IMR-90 (cell line): ENCODE measurements at regions not wholly inside any gene's neighbourhood (a gene's known extent, or its start where the extent isn't known, plus 50 kb on each side); places are given as distances from the start of the nearest gene placed in this dataset.

Experiments used
- ATAC-seq: fragments of 200-7000 bp; cut with Tn5 transposase; 2 replicates; pipeline ENCODE4 v1.9.1; 2020; ENCODE audit warnings: low read depth, mild to moderate bottlenecking, moderate library complexity
- BruUV-seq: library from RNA; stranded (reverse); fragments of 400-500 nt; replicated peaks from 2 replicates; lab custom pipeline; 2021; lab: Mats Ljungman, UMichigan
- CTCF ChIA-PET: fragments of 300-600 bp; formaldehyde crosslinking; extraction: SDS; loops from one replicate; lab custom pipeline; 2021; ENCODE audit warnings: antibody characterized with exemption; lab: Yijun Ruan, JAX
- POLR2A ChIA-PET: fragments of 300-600 bp; sonication (Branson Sonifier 250); formaldehyde crosslinking; loops from one replicate; lab custom pipeline; 2022; ENCODE audit warnings: antibody characterized with exemption; ENCODE audit not compliant: unreplicated experiment; lab: Charles Lee
- DNase-seq: peaks from one replicate; pipeline ENCODE4 v3.0.0; 2013
- H2AFZ ChIP-seq: replicated peaks from 2 replicates; pipeline ENCODE3; 2013; ENCODE audit warnings: low read length, mild to moderate bottlenecking; ENCODE audit not compliant: poor library complexity
- H2AK5ac ChIP-seq: 2 replicates; pipeline ENCODE4 v1.6.1; 2013; ENCODE audit warnings: low read depth, low read length, inconsistent platforms
- H2AK9ac ChIP-seq: replicated peaks from 2 replicates; pipeline ENCODE3; 2013; ENCODE audit warnings: mild to moderate bottlenecking, low read depth, low read length, moderate library complexity; ENCODE audit not compliant: poor library complexity
- H2BK120ac ChIP-seq: 2 replicates; pipeline ENCODE4 v1.6.1; 2013; ENCODE audit warnings: low read depth, low read length, inconsistent platforms
- H2BK15ac ChIP-seq: 3 replicates; pipeline ENCODE4 v1.6.1; 2013; ENCODE audit warnings: low read depth, low read length, inconsistent platforms
- H2BK20ac ChIP-seq: 2 replicates; pipeline ENCODE4 v1.6.1; 2013; ENCODE audit warnings: low read depth, mild to moderate bottlenecking, inconsistent platforms, low read length, moderate library complexity
- H2BK5ac ChIP-seq: 2 replicates; pipeline ENCODE4 v1.6.1; 2013; ENCODE audit warnings: mild to moderate bottlenecking, low read depth, low read length, inconsistent platforms; ENCODE audit not compliant: poor library complexity, severe bottlenecking
- H3K14ac ChIP-seq: replicated peaks from 2 replicates; pipeline ENCODE4 v1.6.1; 2013; ENCODE audit warnings: low read depth, low read length, inconsistent platforms
- H3K18ac ChIP-seq: 2 replicates; pipeline ENCODE4 v1.6.1; 2013; ENCODE audit warnings: low read depth, low read length, control low read depth
- H3K23ac ChIP-seq: 2 replicates; pipeline ENCODE4 v1.6.1; 2013; ENCODE audit warnings: low read depth, low read length, inconsistent platforms
- H3K27ac ChIP-seq: 2 replicates; pipeline ENCODE4 v1.5.1; 2013; ENCODE audit warnings: mild to moderate bottlenecking, control low read depth, low read length; ENCODE audit not compliant: insufficient read depth
- H3K27me3 ChIP-seq: 2 replicates; pipeline ENCODE4 v1.6.1; 2013; ENCODE audit warnings: low read length; ENCODE audit not compliant: control insufficient read depth, insufficient read depth
- H3K36me3 ChIP-seq: 2 replicates; pipeline ENCODE4 v1.6.1; 2013; ENCODE audit warnings: low read length, mixed read lengths; ENCODE audit not compliant: control insufficient read depth, insufficient read depth
- H3K4ac ChIP-seq: 2 replicates; pipeline ENCODE4 v1.6.1; 2013; ENCODE audit warnings: low read depth, low read length, inconsistent platforms
- H3K4me1 ChIP-seq: 2 replicates; pipeline ENCODE4 v1.6.1; 2013; ENCODE audit warnings: low read length, mixed read lengths; ENCODE audit not compliant: control insufficient read depth, insufficient read depth
- H3K4me2 ChIP-seq: 2 replicates; pipeline ENCODE4 v1.6.1; 2013; ENCODE audit warnings: low read depth, mild to moderate bottlenecking, control low read depth, low read length, moderate library complexity
- H3K4me3 ChIP-seq: 2 replicates; pipeline ENCODE4 v1.5.1; 2013; ENCODE audit warnings: low read depth, mild to moderate bottlenecking, control low read depth, low read length, moderate library complexity; ENCODE audit not compliant: insufficient read depth
- H3K56ac ChIP-seq: 2 replicates; pipeline ENCODE4 v1.6.1; 2013; ENCODE audit warnings: low read length, inconsistent platforms; ENCODE audit not compliant: insufficient read depth; ENCODE audit errors: extremely low read depth
- H3K79me1 ChIP-seq, 2 experiments: 2 replicates each; pipeline ENCODE4 v1.6.1; 2013; ENCODE audit warnings: low read length in 2 of 2, inconsistent platforms in 1 of 2, low read depth in 1 of 2
- H3K9ac ChIP-seq: 2 replicates; pipeline ENCODE4 v1.6.1; 2013; ENCODE audit warnings: low read depth, low read length, control low read depth
- H3K9me1 ChIP-seq: 2 replicates; pipeline ENCODE4 v1.6.1; 2013; ENCODE audit warnings: low read length, inconsistent platforms; ENCODE audit not compliant: insufficient read depth
- H3K9me3 ChIP-seq: 2 replicates; pipeline ENCODE4 v1.6.1; 2013; ENCODE audit warnings: low read length; ENCODE audit not compliant: control insufficient read depth, insufficient read depth
- H4K20me1 ChIP-seq: 2 replicates; pipeline ENCODE4 v1.6.1; 2013; ENCODE audit warnings: low read length, inconsistent platforms; ENCODE audit not compliant: insufficient read depth
- H4K5ac ChIP-seq: 2 replicates; pipeline ENCODE4 v1.6.1; 2013; ENCODE audit warnings: mild to moderate bottlenecking, low read depth, low read length, control low read depth
- H4K8ac ChIP-seq, 2 experiments: 2 replicates each; pipeline ENCODE4 v1.6.1; 2013; ENCODE audit warnings: low read depth in 2 of 2, low read length in 2 of 2, control low read depth in 1 of 2, inconsistent platforms in 1 of 2
- H4K91ac ChIP-seq: 2 replicates; pipeline ENCODE4 v1.6.1; 2013; ENCODE audit warnings: low read depth, low read length, inconsistent platforms; ENCODE audit not compliant: insufficient read depth
- CEBPB ChIP-seq: IDR thresholded peaks from 2 replicates; pipeline ENCODE4 v1.6.1; 2012; ENCODE audit warnings: low read depth, low read length, improper control_type of control experiment
- CHD1 ChIP-seq: IDR thresholded peaks from 2 replicates; pipeline ENCODE4 v1.6.1; 2012; ENCODE audit warnings: low read depth, low read length, improper control_type of control experiment
- CTCF ChIP-seq: conservative IDR thresholded peaks from 2 replicates; pipeline ENCODE4 v1.5.1; 2012; ENCODE audit warnings: mild to moderate bottlenecking, low read depth, low read length, improper control_type of control experiment
- FOS ChIP-seq: fragments of 150-350 bp; IDR thresholded peaks from 2 replicates; pipeline ENCODE4 v1.6.1; 2016; ENCODE audit warnings: low read depth, low read length
- MAFK ChIP-seq: IDR thresholded peaks from 2 replicates; pipeline ENCODE4 v1.6.1; 2012; ENCODE audit warnings: low read depth, low read length, improper control_type of control experiment
- MAZ ChIP-seq: IDR thresholded peaks from 2 replicates; pipeline ENCODE4 v1.6.1; 2012; ENCODE audit warnings: low read depth, mild to moderate bottlenecking, low read length, improper control_type of control experiment, moderate library complexity, borderline replicate concordance
- MXI1 ChIP-seq: IDR thresholded peaks from 2 replicates; pipeline ENCODE4 v1.6.1; 2012; ENCODE audit warnings: low read depth, mild to moderate bottlenecking, low read length, moderate library complexity, borderline replicate concordance
- NFE2L2 ChIP-seq: fragments of 150-350 bp; IDR thresholded peaks from 2 replicates; pipeline ENCODE4 v1.6.1; 2016; ENCODE audit warnings: low read depth, mild to moderate bottlenecking, low read length
- POLR2A ChIP-seq: IDR thresholded peaks from 2 replicates; pipeline ENCODE4 v1.6.1; 2012; ENCODE audit warnings: mild to moderate bottlenecking, low read depth, low read length
- RCOR1 ChIP-seq: IDR thresholded peaks from 2 replicates; pipeline ENCODE4 v1.6.1; 2012; ENCODE audit warnings: mild to moderate bottlenecking, low read length, improper control_type of control experiment; ENCODE audit not compliant: insufficient replicate concordance
- RFX5 ChIP-seq: IDR thresholded peaks from 2 replicates; pipeline ENCODE4 v1.8.0; 2012; ENCODE audit warnings: low read depth, mild to moderate bottlenecking, low read length, moderate library complexity
- SMC3 ChIP-seq: fragments of 150-350 bp; IDR thresholded peaks from 2 replicates; pipeline ENCODE4 v1.6.1; 2016; ENCODE audit warnings: low read depth, mild to moderate bottlenecking, antibody characterized with exemption, low read length, moderate library complexity
- USF2 ChIP-seq: fragments of 150-350 bp; IDR thresholded peaks from 2 replicates; pipeline ENCODE4 v1.6.1; 2017; ENCODE audit warnings: mild to moderate bottlenecking, antibody characterized with exemption, low read length, low read depth
- WGBS, 2 experiments: methylation state at CpG; one replicate each; pipeline versions ENCODE4 v1.1.5 to v1.1.7; 2013; ENCODE audit warnings: missing lambda C conversion rate in 2 of 2; ENCODE audit not compliant: insufficient read length in 1 of 2; ENCODE audit errors: extremely low coverage in 2 of 2; 5-methylcytosine and 5-hydroxymethylcytosine counted together
- dilution Hi-C: fragments of 300-500 bp; cut with HindIII; formaldehyde crosslinking; loops from one replicate; pipeline ENCODE4 v1.14.3; 2018; ENCODE audit warnings: low sequenced_read_pairs; ENCODE audit not compliant: unreplicated experiment
- in situ Hi-C: fragments of 300-500 bp; cut with MboI; formaldehyde crosslinking; loops from 3 replicates; pipeline ENCODE4 v1.14.3; 2019; ENCODE audit warnings: low sequenced_read_pairs, inconsistent platforms, mixed read lengths
- intact Hi-C: fragments of 100-400 bp; cut with micrococcal nuclease; formaldehyde crosslinking; loops from 2 replicates; pipeline ENCODE4 v1.10.0; 2022
- TF ChIP-seq, protein P1 (sequence below): fragments of 150-350 bp; IDR thresholded peaks from 2 replicates; pipeline ENCODE4 v1.6.1; 2016; ENCODE audit warnings: low read depth, mild to moderate bottlenecking, low read length, moderate library complexity, borderline replicate concordance

DNA sequence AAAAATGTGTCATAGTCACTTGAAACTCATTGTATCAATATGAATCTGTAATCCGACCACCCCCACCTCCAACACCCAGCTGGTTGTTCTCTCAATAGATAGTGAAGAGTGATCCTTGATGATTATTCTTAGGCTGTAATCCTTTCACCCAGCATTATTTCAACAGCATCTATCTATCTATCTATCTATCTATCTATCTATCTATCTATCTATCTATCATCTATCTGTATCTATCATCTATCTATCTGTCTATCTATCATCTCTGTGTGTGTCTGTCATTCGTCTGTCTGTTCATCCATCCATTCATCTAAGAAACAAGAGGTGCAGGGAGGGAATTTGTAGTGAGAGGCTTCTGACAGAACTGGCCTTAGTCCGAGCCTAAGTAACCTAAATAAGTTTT, 78.7 kb upstream of the IGSF10 start:
- no peak overlapping the region for H2BK120ac ChIP-seq
- H3K9ac ChIP-seq, result no peak overlapping the region
- no peaks in the 10 kb centered on the region for H4K20me1 ChIP-seq
- H3K56ac ChIP-seq, result no peak overlapping the region
- no peak overlapping the region for H2AFZ ChIP-seq
- ChIA-PET CTCF (interaction anchor here (0.6 kb wide), 1 partner anchor 83 kb away, joined by 3 read pairs; no protein-coding TSS in a partner anchor), POLR2A (no interaction called here)
- H3K4ac ChIP-seq, result no peak overlapping the region
- H2BK5ac ChIP-seq, result no peak overlapping the region
- H4K8ac ChIP-seq, result no peak overlapping the region
- intact Hi-C loops (no loop called here), in situ Hi-C loops (no loop called here), dilution Hi-C loops (no loop called here)
- H3K4me3 ChIP-seq, result no peak overlapping the region
- TF ChIP-seq RCOR1, result no peak
- TF ChIP-seq USF2, result no peak
- no peak for TF ChIP-seq MAZ
- TF ChIP-seq, protein P1, sequence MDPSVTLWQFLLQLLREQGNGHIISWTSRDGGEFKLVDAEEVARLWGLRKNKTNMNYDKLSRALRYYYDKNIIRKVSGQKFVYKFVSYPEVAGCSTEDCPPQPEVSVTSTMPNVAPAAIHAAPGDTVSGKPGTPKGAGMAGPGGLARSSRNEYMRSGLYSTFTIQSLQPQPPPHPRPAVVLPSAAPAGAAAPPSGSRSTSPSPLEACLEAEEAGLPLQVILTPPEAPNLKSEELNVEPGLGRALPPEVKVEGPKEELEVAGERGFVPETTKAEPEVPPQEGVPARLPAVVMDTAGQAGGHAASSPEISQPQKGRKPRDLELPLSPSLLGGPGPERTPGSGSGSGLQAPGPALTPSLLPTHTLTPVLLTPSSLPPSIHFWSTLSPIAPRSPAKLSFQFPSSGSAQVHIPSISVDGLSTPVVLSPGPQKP, result no peak
- no peak for TF ChIP-seq SMC3
- TF ChIP-seq CTCF, result no peak
- no peak for TF ChIP-seq NFE2L2
- TF ChIP-seq CEBPB, result no peak
- no peak for TF ChIP-seq POLR2A
- no peak for TF ChIP-seq RFX5
- no peak for TF ChIP-seq FOS
- no peak for TF ChIP-seq CHD1
- no peak for TF ChIP-seq MAFK
- no peak for TF ChIP-seq MXI1
- no peaks in the 10 kb centered on the region for H3K4me1 ChIP-seq
- no peak for ATAC-seq
- no peaks in the 10 kb centered on the region for H3K36me3 ChIP-seq
- H2AK5ac ChIP-seq, result no peak overlapping the region
- no peak for DNase-seq
- H3K79me1 ChIP-seq, result no peaks in the 10 kb centered on the region
- H3K4me2 ChIP-seq, result no peak overlapping the region
- H3K9me1 ChIP-seq, result no peaks in the 10 kb centered on the region; the same call in 1 of the 2 replicates
- no peak overlapping the region for H3K14ac ChIP-seq
- H4K5ac ChIP-seq, result no peak overlapping the region
- H4K91ac ChIP-seq, result no peak overlapping the region
- H3K27me3 ChIP-seq, result no peaks in the 10 kb centered on the region
- no peak overlapping the region for H2BK20ac ChIP-seq
- H2AK9ac ChIP-seq, result no peak overlapping the region
- H3K9me3 ChIP-seq, result no peaks in the 10 kb centered on the region
- no peak overlapping the region for H3K27ac ChIP-seq
- WGBS, 2 experiments, result no CpG with 5 or more reads among the region's 3 CpGs
- H2BK15ac ChIP-seq, result no peak overlapping the region
- no peak overlapping the region for H3K23ac ChIP-seq
- no TSS peak for BruUV-seq
- no peak overlapping the region for H3K18ac ChIP-seq
